Activated CD8-positive, alpha-beta T cell treated with anti-CD3 and anti-CD28 coated beads for 36 hours (primary cell): ENCODE measurements at regions not wholly inside any gene's neighbourhood (a gene's known extent, or its start where the extent isn't known, plus 50 kb on each side); places are given as distances from the start of the nearest gene placed in this dataset.

Experiments used
- ATAC-seq: fragments of 200-7000 bp; cut with Tn5 transposase; one replicate; pipeline ENCODE4 v1.10.0; 2021; ENCODE audit warnings: mild to moderate bottlenecking, moderate library complexity
- CTCF ChIA-PET: fragments of 350-600 bp; sonication (Branson Sonifier 250); formaldehyde crosslinking; loops from one replicate; lab custom pipeline; 2021; ENCODE audit warnings: antibody characterized with exemption; lab: Charles Lee
- POLR2A ChIA-PET: fragments of 350-600 bp; sonication (Branson Sonifier 250); formaldehyde crosslinking; loops from one replicate; lab custom pipeline; 2021; ENCODE audit warnings: antibody characterized with exemption; lab: Charles Lee
- DNase-seq: peaks from one replicate; pipeline ENCODE4 v3.0.0-alpha.2; 2020
- H3K27ac Mint-ChIP-seq: one replicate; pipeline ENCODE4 v1.8.0; 2021; ENCODE audit warnings: mild to moderate bottlenecking, mixed read lengths
- H3K27me3 Mint-ChIP-seq: one replicate; pipeline ENCODE4 v1.8.0; 2021; ENCODE audit warnings: mixed read lengths
- H3K36me3 Mint-ChIP-seq: one replicate; pipeline ENCODE4 v1.8.0; 2021; ENCODE audit warnings: low read depth, mixed read lengths
- H3K4me1 Mint-ChIP-seq: one replicate; pipeline ENCODE4 v1.8.0; 2021; ENCODE audit warnings: low read depth, mixed read lengths
- H3K4me3 Mint-ChIP-seq: one replicate; pipeline ENCODE4 v1.8.0; 2021; ENCODE audit warnings: mild to moderate bottlenecking, moderate library complexity, mixed read lengths
- H3K9me3 Mint-ChIP-seq: one replicate; pipeline ENCODE4 v1.8.0; 2021; ENCODE audit warnings: mixed read lengths
- intact Hi-C: fragments of 100-400 bp; cut with micrococcal nuclease; formaldehyde crosslinking; loops from one replicate; pipeline ENCODE4 v1.10.0; 2022
- TF ChIP-seq, protein P1 (sequence below): fragments of 200-600 bp; IDR thresholded peaks from one replicate; pipeline ENCODE4 v1.8.0; 2022; ENCODE audit warnings: antibody characterized with exemption, mild to moderate bottlenecking

DNA sequence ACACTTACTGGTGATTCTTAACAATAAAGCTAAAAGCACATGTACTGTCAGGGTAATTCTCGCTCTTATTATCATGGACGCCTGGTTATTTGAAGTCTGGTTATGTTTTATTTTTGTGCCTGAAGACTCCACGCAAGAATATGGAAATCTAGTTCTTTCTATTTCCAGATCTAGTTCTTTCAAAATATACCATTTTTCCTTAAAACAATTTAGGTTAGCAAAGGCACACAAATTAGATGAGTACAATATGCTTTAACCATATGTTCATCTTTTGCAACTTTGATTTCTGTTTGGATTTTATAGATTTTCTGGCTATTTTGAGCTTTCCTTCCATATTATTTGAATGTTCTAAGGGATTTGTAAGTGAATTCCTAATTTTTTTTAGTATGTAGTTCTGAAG, 1783.1 kb downstream of the PCDH7 start:
- CTCF ChIA-PET: no interaction called here
- no peak overlapping the region for H3K4me3 Mint-ChIP-seq

DNA sequence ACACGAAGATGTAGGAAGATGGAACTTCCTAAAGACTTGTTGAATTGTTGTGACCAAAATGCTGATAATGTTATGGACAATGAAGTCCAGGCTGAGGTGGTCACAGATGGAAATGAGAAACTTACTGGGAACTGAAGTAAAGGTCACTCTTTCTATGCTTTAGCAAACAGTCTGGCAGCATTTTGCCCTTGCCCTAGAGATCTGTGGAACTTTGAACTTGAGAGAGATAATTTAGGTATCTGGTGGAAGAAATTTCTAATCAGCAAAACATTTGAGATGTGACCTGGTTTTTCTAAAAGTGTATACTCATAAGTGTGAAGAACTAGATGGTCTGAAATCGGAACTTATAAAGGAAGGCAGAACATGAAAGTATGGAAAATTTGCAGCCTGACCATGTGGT, 1785.9 kb downstream of the PCDH7 start:
- TF ChIP-seq, protein P1, sequence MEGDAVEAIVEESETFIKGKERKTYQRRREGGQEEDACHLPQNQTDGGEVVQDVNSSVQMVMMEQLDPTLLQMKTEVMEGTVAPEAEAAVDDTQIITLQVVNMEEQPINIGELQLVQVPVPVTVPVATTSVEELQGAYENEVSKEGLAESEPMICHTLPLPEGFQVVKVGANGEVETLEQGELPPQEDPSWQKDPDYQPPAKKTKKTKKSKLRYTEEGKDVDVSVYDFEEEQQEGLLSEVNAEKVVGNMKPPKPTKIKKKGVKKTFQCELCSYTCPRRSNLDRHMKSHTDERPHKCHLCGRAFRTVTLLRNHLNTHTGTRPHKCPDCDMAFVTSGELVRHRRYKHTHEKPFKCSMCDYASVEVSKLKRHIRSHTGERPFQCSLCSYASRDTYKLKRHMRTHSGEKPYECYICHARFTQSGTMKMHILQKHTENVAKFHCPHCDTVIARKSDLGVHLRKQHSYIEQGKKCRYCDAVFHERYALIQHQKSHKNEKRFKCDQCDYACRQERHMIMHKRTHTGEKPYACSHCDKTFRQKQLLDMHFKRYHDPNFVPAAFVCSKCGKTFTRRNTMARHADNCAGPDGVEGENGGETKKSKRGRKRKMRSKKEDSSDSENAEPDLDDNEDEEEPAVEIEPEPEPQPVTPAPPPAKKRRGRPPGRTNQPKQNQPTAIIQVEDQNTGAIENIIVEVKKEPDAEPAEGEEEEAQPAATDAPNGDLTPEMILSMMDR: no peak
- no peaks in the 10 kb centered on the region for H3K36me3 Mint-ChIP-seq

More for the DNA sequence above, 1783.1 kb downstream of the PCDH7 start:
- Mint-ChIP-seq H3K4me1 (no peaks in the 10 kb centered on the region), H3K9me3 (peaks cover 22% of the 10 kb centered on the region), H3K27me3 (no peaks in the 10 kb centered on the region), H3K36me3 (no peaks in the 10 kb centered on the region), H3K27ac (no peak overlapping the region)
- intact Hi-C loops: no loop called here
- no peak for ATAC-seq
- DNase-seq: no peak
- TF ChIP-seq, protein P1: no peak
- POLR2A ChIA-PET: no interaction called here

DNA sequence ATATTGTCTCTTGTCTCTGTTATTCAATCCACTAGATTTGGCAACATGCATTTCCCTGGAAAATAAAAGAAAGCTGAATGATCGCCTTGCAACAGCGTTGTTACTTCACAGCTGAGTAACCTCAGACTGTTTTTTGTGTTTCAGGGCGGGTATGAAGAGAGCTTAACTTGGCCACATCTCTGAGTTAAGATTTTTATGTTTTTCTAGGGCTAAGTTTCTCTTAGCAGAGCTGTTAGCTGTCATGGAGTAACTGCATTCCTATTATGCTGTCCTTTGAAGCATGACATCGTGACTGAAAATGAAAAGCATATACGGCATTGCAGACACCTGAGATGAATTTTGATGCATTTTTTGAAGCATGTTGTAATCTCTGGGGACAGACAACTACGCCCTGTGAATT, 1798.9 kb downstream of the PCDH7 start:
- intact Hi-C loops: no loop called here
- POLR2A ChIA-PET: no interaction called here
- DNase-seq: no peak
- Mint-ChIP-seq H3K4me3 (no peak overlapping the region), H3K27ac (no peak overlapping the region), H3K9me3 (peaks cover 14% of the 10 kb centered on the region), H3K27me3 (no peaks in the 10 kb centered on the region), H3K4me1 (no peaks in the 10 kb centered on the region), H3K36me3 (no peaks in the 10 kb centered on the region)
- CTCF ChIA-PET: no interaction called here
- TF ChIP-seq, protein P1: no peak
- no peak for ATAC-seq

More for the DNA sequence above, 1785.9 kb downstream of the PCDH7 start:
- no peak overlapping the region for H3K4me3 Mint-ChIP-seq
- no peaks in the 10 kb centered on the region for H3K27me3 Mint-ChIP-seq
- DNase-seq (no peak), ATAC-seq (no peak)
- no peaks in the 10 kb centered on the region for H3K4me1 Mint-ChIP-seq
- ChIA-PET CTCF (no interaction called here), POLR2A (no interaction called here)
- H3K27ac Mint-ChIP-seq: no peak overlapping the region
- intact Hi-C loops: no loop called here
- peaks cover 18% of the 10 kb centered on the region for H3K9me3 Mint-ChIP-seq

DNA sequence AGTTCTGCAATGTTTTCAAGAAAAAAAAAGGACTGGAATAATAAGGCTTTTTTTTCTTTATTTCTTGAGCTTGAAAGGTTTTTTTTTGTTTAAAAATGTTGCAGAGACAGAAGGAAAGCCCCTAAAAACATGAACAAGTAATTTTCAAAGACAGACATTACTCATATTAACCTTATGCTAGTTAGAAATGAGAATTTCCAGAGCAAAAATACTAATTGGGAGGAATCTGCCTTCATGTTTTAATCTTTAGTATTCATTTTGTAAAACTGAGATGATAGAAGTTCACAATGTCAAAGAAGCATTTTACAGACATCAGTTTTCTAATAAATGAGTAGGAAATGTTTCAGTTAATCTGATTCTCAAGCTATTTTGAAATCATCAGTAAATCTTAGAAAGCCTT, 1805.3 kb downstream of the PCDH7 start:
- POLR2A ChIA-PET: no interaction called here
- H3K4me1 Mint-ChIP-seq: no peaks in the 10 kb centered on the region
- intact Hi-C loops: no loop called here

DNA sequence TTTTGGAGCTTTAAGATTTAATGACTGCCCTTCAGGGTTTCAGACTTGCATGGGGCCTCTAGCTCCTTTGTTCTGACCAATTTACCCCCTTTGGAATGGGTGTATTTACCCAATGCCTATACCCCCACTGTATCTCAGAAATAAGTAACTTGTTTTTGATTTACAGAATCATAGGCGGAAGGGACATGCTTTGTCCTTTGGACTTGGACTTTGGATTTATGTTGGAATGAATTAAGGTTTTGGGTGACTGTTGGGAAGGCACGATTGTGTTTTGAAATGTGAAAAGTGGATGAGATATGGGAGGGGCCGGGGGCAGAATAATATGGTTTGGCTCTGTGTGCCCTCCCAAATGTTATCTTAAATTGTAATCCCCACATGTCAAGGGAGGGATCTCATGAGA, 1824.7 kb downstream of the PCDH7 start:
- intact Hi-C loops: no loop called here
- DNase-seq: no peak
- Mint-ChIP-seq H3K27ac (no peak overlapping the region), H3K36me3 (no peaks in the 10 kb centered on the region), H3K27me3 (no peaks in the 10 kb centered on the region), H3K9me3 (peaks cover 7% of the 10 kb centered on the region), H3K4me1 (no peaks in the 10 kb centered on the region), H3K4me3 (no peak overlapping the region)
- ATAC-seq: no peak
- TF ChIP-seq, protein P1: no peak
- ChIA-PET POLR2A (no interaction called here), CTCF (no interaction called here)

More for the DNA sequence above, 1805.3 kb downstream of the PCDH7 start:
- H3K4me3 Mint-ChIP-seq: no peak overlapping the region
- CTCF ChIA-PET: no interaction called here
- no peaks in the 10 kb centered on the region for H3K36me3 Mint-ChIP-seq
- DNase-seq (no peak), ATAC-seq (no peak)
- H3K27me3 Mint-ChIP-seq: no peaks in the 10 kb centered on the region
- TF ChIP-seq, protein P1: no peak
- H3K9me3 Mint-ChIP-seq: peaks cover 8% of the 10 kb centered on the region
- no peak overlapping the region for H3K27ac Mint-ChIP-seq
